ENCODE measurements at regions not wholly inside any gene's neighbourhood (a gene's known extent, or its start where the extent isn't known, plus 50 kb on each side); places are given as distances from the start of the nearest gene placed in this dataset.

- POLR2A ChIA-PET (ENCODE audit: low non-redundant PET) = no interaction called here
- H3K27ac ChIP-seq = no peak overlapping the region
- CTCF ChIA-PET = no interaction called here
- TF ChIP-seq, protein P1, sequence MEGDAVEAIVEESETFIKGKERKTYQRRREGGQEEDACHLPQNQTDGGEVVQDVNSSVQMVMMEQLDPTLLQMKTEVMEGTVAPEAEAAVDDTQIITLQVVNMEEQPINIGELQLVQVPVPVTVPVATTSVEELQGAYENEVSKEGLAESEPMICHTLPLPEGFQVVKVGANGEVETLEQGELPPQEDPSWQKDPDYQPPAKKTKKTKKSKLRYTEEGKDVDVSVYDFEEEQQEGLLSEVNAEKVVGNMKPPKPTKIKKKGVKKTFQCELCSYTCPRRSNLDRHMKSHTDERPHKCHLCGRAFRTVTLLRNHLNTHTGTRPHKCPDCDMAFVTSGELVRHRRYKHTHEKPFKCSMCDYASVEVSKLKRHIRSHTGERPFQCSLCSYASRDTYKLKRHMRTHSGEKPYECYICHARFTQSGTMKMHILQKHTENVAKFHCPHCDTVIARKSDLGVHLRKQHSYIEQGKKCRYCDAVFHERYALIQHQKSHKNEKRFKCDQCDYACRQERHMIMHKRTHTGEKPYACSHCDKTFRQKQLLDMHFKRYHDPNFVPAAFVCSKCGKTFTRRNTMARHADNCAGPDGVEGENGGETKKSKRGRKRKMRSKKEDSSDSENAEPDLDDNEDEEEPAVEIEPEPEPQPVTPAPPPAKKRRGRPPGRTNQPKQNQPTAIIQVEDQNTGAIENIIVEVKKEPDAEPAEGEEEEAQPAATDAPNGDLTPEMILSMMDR (conservative IDR thresholded peaks at IDR 0.05; ENCODE audit: low read depth) = no peak
- DNase-seq (ENCODE audit: low spot score) = no peak
Observed at GRCh38 chr13:65921933-65922332, 1308.2 kb downstream of the PCDH9 start.

DNA sequence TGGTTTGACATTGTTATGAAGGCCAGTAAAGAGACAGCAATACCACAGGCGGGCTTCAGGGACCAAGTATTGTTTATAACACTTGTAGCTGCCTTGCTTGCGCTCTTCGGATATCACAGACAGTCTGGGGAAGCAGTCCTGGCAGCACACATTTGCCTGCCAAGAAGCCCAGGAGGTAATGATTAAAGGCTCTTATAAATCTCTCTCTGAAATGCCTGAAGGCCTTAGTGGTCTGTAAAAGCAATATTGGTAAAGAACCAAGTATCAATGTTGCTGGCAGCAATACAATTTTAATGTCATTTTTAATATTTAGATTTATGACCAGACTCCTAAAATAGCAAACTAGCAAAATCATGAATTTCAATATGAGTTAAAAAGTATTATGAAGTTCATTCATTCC, 1312.4 kb downstream of the PCDH9 start:
- no peak for DNase-seq (ENCODE audit: low spot score)
- ChIA-PET CTCF (interaction anchor here (0.5 kb wide), 1 partner anchor 124 kb away, joined by 3 read pairs; no protein-coding TSS in a partner anchor), POLR2A (ENCODE audit: low non-redundant PET) (no interaction called here)
- no peak overlapping the region for H3K27ac ChIP-seq
- TF ChIP-seq, protein P1 (conservative IDR thresholded peaks at IDR 0.05; ENCODE audit: low read depth) = no peak

- CTCF ChIA-PET = no interaction called here
- H3K27ac ChIP-seq = no peak overlapping the region
- TF ChIP-seq, protein P1 (conservative IDR thresholded peaks at IDR 0.05; ENCODE audit: low read depth) = no peak
- POLR2A ChIA-PET (ENCODE audit: low non-redundant PET) = no interaction called here
- no peak for DNase-seq (ENCODE audit: low spot score)
Observed at GRCh38 chr13:65915195-65915594, 1314.9 kb downstream of the PCDH9 start.

DNA sequence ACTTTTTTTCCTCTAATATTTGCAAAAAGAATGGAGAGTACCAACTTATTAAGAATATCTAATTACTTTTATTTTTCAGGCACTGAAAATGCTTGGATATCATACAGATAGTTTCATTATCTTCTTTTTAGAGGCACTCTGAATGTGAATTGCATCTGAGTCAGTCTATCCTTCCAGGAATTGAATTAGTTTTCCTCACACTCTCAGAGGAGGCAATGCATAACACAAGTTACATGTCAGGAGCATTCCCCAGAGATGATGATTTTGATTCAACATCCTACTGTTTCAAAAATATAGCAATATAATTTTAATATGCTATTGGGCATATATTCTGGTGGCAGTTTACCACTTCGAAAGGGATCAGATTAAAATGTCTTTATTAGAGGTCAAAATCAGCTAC, 1315.4 kb downstream of the PCDH9 start:
- CTCF ChIA-PET = interaction anchor here (0.6 kb wide), 1 partner anchor 108 kb away, joined by 3 read pairs; no protein-coding TSS in a partner anchor
- DNase-seq (ENCODE audit: low spot score) = no peak
- POLR2A ChIA-PET (ENCODE audit: low non-redundant PET) = no interaction called here
- TF ChIP-seq, protein P1 (conservative IDR thresholded peaks at IDR 0.05; ENCODE audit: low read depth) = no peak
- H3K27ac ChIP-seq = no peak overlapping the region

- TF ChIP-seq, protein P1 (conservative IDR thresholded peaks at IDR 0.05; ENCODE audit: low read depth) = no peak
- peak; percentile 49 for DNase-seq (ENCODE audit: low spot score)
- ChIA-PET CTCF (interaction anchor here (0.6 kb wide), 1 partner anchor 315 kb away, joined by 3 read pairs; no protein-coding TSS in a partner anchor), POLR2A (ENCODE audit: low non-redundant PET) (no interaction called here)
- H3K27ac ChIP-seq = no peak overlapping the region; the same call in 1 of the 2 replicates
Observed at GRCh38 chr13:65913173-65913572, 1317.0 kb downstream of the PCDH9 start.

- POLR2A ChIA-PET (ENCODE audit: low non-redundant PET) = no interaction called here
- DNase-seq (ENCODE audit: low spot score) = no peak
- CTCF ChIA-PET = interaction anchor here (0.6 kb wide), 1 partner anchor 315 kb away, joined by 3 read pairs; no protein-coding TSS in a partner anchor
Observed at GRCh38 chr13:65912516-65912915, 1317.6 kb downstream of the PCDH9 start.

More at GRCh38 chr13:65912516-65912915, 1317.6 kb downstream of the PCDH9 start:
- TF ChIP-seq, protein P1 (conservative IDR thresholded peaks at IDR 0.05; ENCODE audit: low read depth) = no peak
- no peak overlapping the region for H3K27ac ChIP-seq
